Endothelial cell of umbilical vein (primary cell): ENCODE measurements at regions not wholly inside any gene's neighbourhood (a gene's known extent, or its start where the extent isn't known, plus 50 kb on each side); places are given as distances from the start of the nearest gene placed in this dataset.

Experiments used
- BruUV-seq: library from RNA; stranded (reverse); fragments of 400-500 nt; replicated peaks from 2 replicates; lab custom pipeline; 2021; lab: Mats Ljungman, UMichigan
- CTCF ChIA-PET: fragments of 300-600, 350-600 bp; sonication (Branson Sonifier 250); formaldehyde crosslinking; loops from one replicate; lab custom pipeline; 2021; ENCODE audit warnings: antibody characterized with exemption, inconsistent platforms; lab: Charles Lee
- POLR2A ChIA-PET: fragments of 300-600, 350-600 bp; sonication (Branson Sonifier 250); formaldehyde crosslinking; loops from one replicate; lab custom pipeline; 2021; ENCODE audit warnings: antibody characterized with exemption, inconsistent platforms; lab: Charles Lee
- DNase-seq: peaks from one replicate; pipeline ENCODE4 v3.0.0-alpha.2; 2011; ENCODE audit warnings: low read depth, low spot score
- FAIRE-seq: peaks from 2 replicates; lab custom pipeline; 2011; peaks lifted over from hg19 to GRCh38; lab: Jason Lieb, UNC
- H2AFZ ChIP-seq: 2 replicates; pipeline ENCODE4 v1.6.0; 2012; ENCODE audit warnings: low read depth, low read length, control low read depth, inconsistent platforms
- H3K27ac ChIP-seq: 2 replicates; pipeline ENCODE4 v1.5.1; 2011; ENCODE audit warnings: low read depth, mild to moderate bottlenecking, control low read depth, low read length, moderate library complexity; ENCODE audit not compliant: insufficient read depth
- H3K27me3 ChIP-seq, 2 experiments: 2 replicates each; pipeline versions ENCODE4 v1.6.0 to v1.6.1; 2011; ENCODE audit warnings: low read length in 2 of 2, mixed read lengths in 1 of 2; ENCODE audit not compliant: control insufficient read depth in 2 of 2, insufficient read depth in 2 of 2
- H3K36me3 ChIP-seq, 2 experiments: 2 replicates in 1 of 2; 3 replicates in 1 of 2; pipeline ENCODE4 v1.5.1; 2011; ENCODE audit warnings: low read length in 2 of 2, mild to moderate bottlenecking in 1 of 2, moderate library complexity in 1 of 2; ENCODE audit not compliant: control insufficient read depth in 2 of 2, insufficient read depth in 2 of 2; ENCODE audit errors: extremely low read depth in 1 of 2
- H3K4me1 ChIP-seq: 3 replicates; pipeline ENCODE4 v1.5.1; 2011; ENCODE audit warnings: mild to moderate bottlenecking, low read length; ENCODE audit not compliant: control insufficient read depth, insufficient read depth; ENCODE audit errors: extremely low read depth
- H3K4me2 ChIP-seq: 2 replicates; pipeline ENCODE4 v1.6.1; 2011; ENCODE audit warnings: low read length, control low read depth, mixed read lengths; ENCODE audit not compliant: insufficient read depth
- H3K4me3 ChIP-seq, 3 experiments: fragments of 200-600 bp in 1 of 3; sonication (generic), shearing (Covaris generic) in 1 of 3; replicated peaks in 1 of 3; 2 replicates each; pipeline ENCODE4 v1.5.1; 2011 to 2016; ENCODE audit warnings: control low read depth in 3 of 3, low read length in 3 of 3, mild to moderate bottlenecking in 2 of 3, inconsistent platforms in 1 of 3, low read depth in 1 of 3, moderate library complexity in 1 of 3; ENCODE audit not compliant: insufficient read depth in 1 of 3
- H3K79me2 ChIP-seq: 2 replicates; pipeline ENCODE4 v1.6.0; 2012; ENCODE audit warnings: low read length, inconsistent platforms; ENCODE audit not compliant: control insufficient read depth, insufficient read depth
- H3K9ac ChIP-seq: replicated peaks from 2 replicates; pipeline ENCODE3; 2011; ENCODE audit warnings: low read length, control low read depth; ENCODE audit not compliant: insufficient read depth; ENCODE audit errors: extremely low read depth
- H3K9me1 ChIP-seq: replicated peaks from 3 replicates; pipeline ENCODE4 v1.6.0; 2011; ENCODE audit warnings: mild to moderate bottlenecking, low read length; ENCODE audit not compliant: control insufficient read depth, insufficient read depth; ENCODE audit errors: extremely low read depth
- H3K9me3 ChIP-seq: replicated peaks from 2 replicates; pipeline ENCODE4 v1.5.1; 2012; ENCODE audit warnings: low read length, inconsistent platforms; ENCODE audit not compliant: control insufficient read depth, insufficient read depth
- H4K20me1 ChIP-seq: replicated peaks from 2 replicates; pipeline ENCODE3; 2011; ENCODE audit warnings: mild to moderate bottlenecking, low read length; ENCODE audit not compliant: control insufficient read depth, insufficient read depth; ENCODE audit errors: extremely low read depth
- CTCF ChIP-seq, 2 donors: IDR thresholded peaks; 1 replicate in 1 of 2; 2 replicates in 1 of 2; pipeline ENCODE4 v1.5.1; 2011; ENCODE audit warnings: low read length in 2 of 2, mild to moderate bottlenecking in 2 of 2, moderate library complexity in 2 of 2, control low read depth in 1 of 2, inconsistent platforms in 1 of 2, low read depth in 1 of 2; ENCODE audit not compliant: insufficient read depth in 1 of 2; ENCODE audit errors: extremely low read depth in 1 of 2
- EZH2 ChIP-seq: IDR thresholded peaks from 2 replicates; pipeline ENCODE4 v1.6.1; 2012; ENCODE audit warnings: borderline replicate concordance, low read depth, mild to moderate bottlenecking, moderate library complexity, low read length, inconsistent platforms; ENCODE audit not compliant: severe bottlenecking
- FOS ChIP-seq: IDR thresholded peaks from 2 replicates; pipeline ENCODE4 v1.6.1; 2011; ENCODE audit warnings: mild to moderate bottlenecking, low read length, moderate library complexity, borderline replicate concordance; ENCODE audit not compliant: insufficient read depth
- GATA2 ChIP-seq: IDR thresholded peaks from 2 replicates; pipeline ENCODE4 v1.7.0; 2011; ENCODE audit warnings: low read depth, mild to moderate bottlenecking, moderate library complexity, mixed read lengths, low read length; ENCODE audit not compliant: insufficient read length, insufficient read depth
- JUN ChIP-seq: IDR thresholded peaks from 2 replicates; pipeline ENCODE4 v1.6.1; 2011; ENCODE audit warnings: borderline replicate concordance, low read depth; ENCODE audit not compliant: insufficient read length, insufficient read depth
- MAX ChIP-seq: IDR thresholded peaks from 2 replicates; pipeline ENCODE4 v1.6.1; 2011; ENCODE audit not compliant: insufficient read depth, insufficient read length
- MYC ChIP-seq: IDR thresholded peaks from one replicate; pipeline ENCODE4 v1.6.1; 2011; ENCODE audit warnings: mild to moderate bottlenecking, low read depth, low read length
- POLR2A ChIP-seq: IDR thresholded peaks from 2 replicates; pipeline ENCODE4 v1.6.1; 2012; ENCODE audit warnings: low read depth, mild to moderate bottlenecking, control low read depth, low read length
- POLR2AphosphoS5 ChIP-seq: IDR thresholded peaks from 2 replicates; pipeline ENCODE4 v1.6.1; 2012; ENCODE audit warnings: low read depth, mild to moderate bottlenecking, control low read depth, low read length, moderate library complexity; ENCODE audit not compliant: insufficient read depth
- dilution Hi-C: fragments of 300-500 bp; cut with MboI; formaldehyde crosslinking; loops from one replicate; pipeline ENCODE4 v1.15.0; 2019; ENCODE audit warnings: low sequenced_read_pairs; ENCODE audit not compliant: extremely low pct_ligation_motif_present
- intact Hi-C: fragments of 100-400 bp; cut with micrococcal nuclease; formaldehyde crosslinking; loops from one replicate; pipeline ENCODE4 v1.10.0; 2022

- no peaks in the 10 kb centered on the region for H3K9me3 ChIP-seq
Observed at GRCh38 chr2:34365932-34366331, 766.8 kb upstream of the FAM98A start.

More at GRCh38 chr2:34365932-34366331, 766.8 kb upstream of the FAM98A start:
- H3K27me3 ChIP-seq, result no peaks in the 10 kb centered on the region
- no peaks in the 10 kb centered on the region for H3K36me3 ChIP-seq
- no peaks in the 10 kb centered on the region for H3K9me1 ChIP-seq
- H3K27ac ChIP-seq, result no peak overlapping the region
- H3K79me2 ChIP-seq, result no peaks in the 10 kb centered on the region
- H3K4me2 ChIP-seq, result no peak overlapping the region
- TF ChIP-seq GATA2 (no peak), CTCF (IDR thresholded peaks at IDR 0.05; ENCODE audit: extremely low read depth in 1 of 2, insufficient read depth in 1 of 2, low read depth in 1 of 2, low read length in 2 of 2) (no peak), MAX (no peak), EZH2 (no peak), JUN (no peak), MYC (no peak), POLR2AphosphoS5 (no peak), FOS (no peak), POLR2A (no peak)
- no peaks in the 10 kb centered on the region for H4K20me1 ChIP-seq
- no peak for FAIRE-seq
- ChIA-PET POLR2A (no interaction called here), CTCF (no interaction called here)
- no peak overlapping the region for H3K9ac ChIP-seq
- H3K4me3 ChIP-seq, result no peak overlapping the region
- dilution Hi-C loops, result no loop called here
- H3K4me1 ChIP-seq, result no peaks in the 10 kb centered on the region
- intact Hi-C loops, result no loop called here
- DNase-seq, result no peak
- H2AFZ ChIP-seq, result no peak overlapping the region
- BruUV-seq, result no TSS peak
